ENCODE measurements at regions not wholly inside any gene's neighbourhood (a gene's known extent, or its start where the extent isn't known, plus 50 kb on each side); places are given as distances from the start of the nearest gene placed in this dataset.

DNA sequence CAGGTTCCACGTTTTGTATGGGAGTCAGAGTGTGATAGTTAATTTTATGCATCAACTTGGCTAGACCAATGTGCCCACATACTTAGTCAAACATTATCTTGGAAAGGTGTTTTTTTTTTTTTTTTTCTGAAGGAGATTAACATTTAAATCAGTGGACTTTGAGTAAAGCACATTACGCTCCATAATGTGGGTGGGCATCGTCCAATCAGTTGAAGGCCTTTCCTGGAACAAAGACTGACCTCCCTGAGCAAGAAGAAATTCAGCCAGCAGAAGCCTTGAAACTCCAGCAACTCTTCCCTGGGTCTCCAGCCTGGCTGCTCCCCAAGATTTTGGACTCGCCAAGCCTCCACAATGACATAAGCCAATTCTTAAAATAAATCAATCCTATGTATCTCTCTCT lies 711.4 kb downstream of the MTRR start:
- no peak for DNase-seq

DNA sequence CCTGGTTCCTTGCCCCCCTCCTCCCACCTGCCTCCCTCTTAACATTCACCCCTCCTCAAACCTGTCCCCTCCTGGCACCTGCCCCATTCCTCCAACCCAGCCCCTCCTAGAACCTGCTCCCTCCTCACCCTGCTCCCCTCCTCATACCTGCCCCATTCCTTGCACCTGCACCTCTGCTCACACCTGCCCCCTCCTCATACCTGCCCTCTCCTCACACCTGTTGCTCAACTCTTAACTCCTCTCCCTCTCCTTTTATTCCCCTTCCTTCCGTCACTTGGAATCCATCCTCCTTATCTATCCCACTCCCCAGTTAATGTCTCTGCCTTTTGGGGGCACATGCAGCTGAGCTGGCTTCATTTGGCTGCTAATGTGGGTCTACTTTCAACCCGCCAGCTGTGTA lies 712.1 kb downstream of the MTRR start:
- no peak for DNase-seq

DNA sequence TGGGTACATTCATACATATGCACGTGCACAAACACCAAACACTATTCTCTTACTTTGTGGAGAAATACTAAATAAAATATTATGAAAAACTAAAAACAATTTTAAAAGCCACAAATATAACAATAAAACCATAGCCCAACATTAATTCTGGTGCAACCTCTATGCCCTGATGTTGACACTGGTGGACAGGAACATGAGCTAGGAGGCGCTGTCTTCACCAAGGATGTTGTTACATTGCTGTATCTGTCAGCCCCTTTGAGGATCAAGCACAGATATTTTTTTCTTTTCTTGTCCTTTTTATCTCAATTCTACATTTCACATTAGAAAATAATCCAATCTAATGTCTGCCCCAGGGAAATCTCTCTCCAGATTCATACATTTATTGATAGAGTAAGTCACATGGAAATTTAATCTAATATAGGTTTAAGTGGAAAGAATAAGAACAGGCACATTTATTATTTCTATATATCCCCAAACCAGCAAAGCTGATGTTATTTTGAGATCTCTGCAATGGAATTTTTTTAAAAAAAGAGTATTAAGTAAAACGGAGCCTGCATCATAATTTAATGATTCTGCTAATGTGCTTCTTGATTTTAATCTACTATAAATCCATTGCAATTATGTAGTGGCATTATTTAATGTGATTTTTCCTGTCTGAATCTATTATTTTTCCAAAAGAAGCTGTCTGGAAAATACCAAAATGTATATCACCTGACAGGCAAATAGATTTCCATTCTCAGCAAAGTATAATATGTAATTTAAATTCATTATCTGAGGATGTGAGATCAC lies 716.5 kb downstream of the MTRR start:
- DNase-seq: no peak

DNA sequence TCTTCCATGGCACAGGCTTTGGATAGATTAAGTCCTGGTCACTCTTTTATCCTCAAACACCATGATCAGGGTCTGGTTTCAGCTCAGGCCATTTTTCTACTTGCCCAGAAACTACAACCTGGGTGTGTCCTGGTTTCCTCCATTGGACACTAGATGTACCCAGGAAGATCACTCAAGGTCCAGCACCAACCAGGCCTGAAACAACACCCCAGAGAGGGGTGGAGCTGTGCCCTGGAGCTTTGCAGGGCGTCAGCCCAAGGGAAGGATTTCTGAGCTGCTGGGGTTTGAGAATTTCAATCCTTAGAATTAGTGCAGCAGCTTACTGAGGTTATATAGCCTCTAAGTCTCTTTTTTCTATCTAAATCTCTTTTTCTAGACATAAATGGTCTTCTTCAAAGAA lies 722.0 kb downstream of the MTRR start:
- no peak for DNase-seq

DNA sequence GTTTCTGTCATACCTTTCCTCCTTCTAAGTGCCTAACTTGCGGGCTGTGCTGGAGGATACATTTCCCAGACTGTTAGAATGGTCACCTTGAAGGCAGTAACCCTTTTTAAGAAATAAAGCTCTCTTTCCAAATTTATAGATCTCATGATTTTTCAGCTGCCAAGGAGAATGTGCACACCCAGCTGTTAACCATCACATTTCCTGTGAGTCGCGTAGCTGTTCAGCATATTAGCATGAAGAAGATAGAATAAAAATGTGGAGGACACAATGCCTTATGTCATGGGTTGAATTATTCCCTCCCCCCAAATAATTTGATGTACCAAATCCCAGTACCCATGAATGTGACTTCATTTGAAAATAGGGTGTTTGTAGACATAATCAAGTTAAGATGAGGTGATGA lies 729.4 kb downstream of the MTRR start:
- DNase-seq: no peak

DNA sequence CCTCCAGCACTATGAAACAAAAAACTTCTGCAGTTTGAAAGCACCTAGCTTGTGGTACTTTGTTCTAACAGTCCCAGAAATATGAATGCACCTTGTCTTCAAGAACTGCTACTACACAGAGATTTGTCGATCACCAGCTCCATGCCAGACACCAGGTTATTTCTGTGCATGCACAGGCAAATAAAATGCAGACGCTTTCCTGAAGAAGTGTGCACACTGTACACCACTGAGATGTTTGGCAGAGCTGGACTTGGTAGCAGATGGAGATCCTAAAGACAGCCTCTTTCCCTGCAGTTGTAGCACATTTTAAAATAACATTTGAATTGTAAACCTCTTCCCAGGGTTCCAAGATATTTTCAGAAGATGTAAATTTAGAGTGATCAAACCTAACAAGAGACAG lies 730.0 kb downstream of the MTRR start:
- DNase-seq: no peak

DNA sequence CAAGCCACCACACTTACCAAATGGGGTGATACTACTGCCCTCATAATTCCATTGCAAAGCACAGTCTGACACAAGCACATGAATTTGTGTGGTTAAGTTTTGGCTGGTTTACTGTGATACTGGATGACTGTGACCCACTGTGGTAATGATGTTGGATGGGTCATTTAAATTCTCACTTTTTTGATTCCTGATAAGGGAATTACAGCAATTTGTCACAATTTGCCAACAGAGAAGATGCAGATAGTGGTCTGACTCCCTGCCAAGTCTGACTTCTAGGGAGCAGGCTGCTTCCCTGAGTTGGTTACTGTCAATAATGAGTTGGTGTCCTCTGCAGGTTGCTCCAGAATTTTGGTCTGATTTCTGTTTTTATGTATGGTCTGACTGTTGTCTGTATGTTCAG lies 731.9 kb downstream of the MTRR start:
- no peak for DNase-seq

DNA sequence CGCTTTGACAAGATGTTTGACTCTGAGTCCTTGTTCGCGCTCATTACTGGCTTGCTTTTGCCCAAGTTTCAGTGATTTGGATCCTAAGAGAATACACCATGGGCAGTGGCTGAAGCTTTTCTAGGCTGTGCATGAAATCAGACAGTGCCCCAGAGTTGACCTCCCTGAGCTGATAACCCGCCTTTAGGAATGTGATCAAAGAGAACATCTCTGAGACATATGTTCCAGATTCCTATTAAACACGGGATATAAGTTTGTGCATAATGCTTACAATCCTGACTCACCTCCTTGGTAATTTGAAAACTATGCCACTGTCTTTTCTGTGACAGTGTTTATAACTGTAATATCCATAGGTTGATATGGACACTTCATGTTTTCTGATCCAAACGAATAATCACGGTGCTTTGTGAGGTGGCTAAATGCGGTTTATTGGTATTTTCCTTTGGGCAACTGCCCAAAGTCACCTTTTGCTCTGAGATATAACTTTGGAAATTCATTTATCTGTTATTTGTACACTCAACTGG lies 732.9 kb downstream of the MTRR start:
- no peak for DNase-seq

DNA sequence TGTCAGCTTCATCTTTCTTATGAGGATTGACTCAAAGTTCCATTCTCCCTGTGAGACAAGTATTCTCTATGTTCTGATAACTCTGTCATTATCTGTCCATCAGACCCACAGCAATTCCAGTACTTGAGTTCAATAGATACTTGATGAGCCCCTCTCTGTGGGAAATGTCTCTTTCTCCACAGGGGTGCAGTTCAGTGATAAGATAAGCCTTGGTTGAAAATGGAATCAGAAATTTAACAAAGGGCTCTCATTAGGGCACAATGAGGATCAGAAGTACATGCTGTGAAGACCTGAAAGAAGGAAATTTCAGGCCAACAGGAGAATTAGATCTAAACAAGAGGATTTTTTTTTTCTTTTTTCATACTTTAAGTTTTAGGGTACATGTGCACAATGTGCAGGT lies 737.3 kb downstream of the MTRR start:
- peak; percentile 59 for DNase-seq

DNA sequence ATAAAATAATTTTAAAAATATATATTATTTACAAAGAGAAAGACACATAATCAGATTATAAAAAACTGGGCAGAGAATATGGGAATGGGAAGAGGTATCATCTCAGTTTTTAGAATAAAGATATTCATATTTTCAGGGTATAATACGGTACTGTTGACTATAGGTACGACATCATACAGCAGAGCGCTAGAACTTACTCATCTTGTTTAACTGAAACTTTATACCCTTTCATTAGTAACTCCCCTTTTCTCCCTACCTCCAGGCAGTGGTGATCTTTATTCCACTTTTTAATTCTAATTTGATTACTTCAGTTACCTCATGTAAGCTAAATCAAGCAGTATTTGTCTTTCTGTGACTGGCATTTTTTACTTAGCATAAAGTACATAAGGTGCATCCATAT lies 742.1 kb downstream of the MTRR start:
- no peak for DNase-seq

DNA sequence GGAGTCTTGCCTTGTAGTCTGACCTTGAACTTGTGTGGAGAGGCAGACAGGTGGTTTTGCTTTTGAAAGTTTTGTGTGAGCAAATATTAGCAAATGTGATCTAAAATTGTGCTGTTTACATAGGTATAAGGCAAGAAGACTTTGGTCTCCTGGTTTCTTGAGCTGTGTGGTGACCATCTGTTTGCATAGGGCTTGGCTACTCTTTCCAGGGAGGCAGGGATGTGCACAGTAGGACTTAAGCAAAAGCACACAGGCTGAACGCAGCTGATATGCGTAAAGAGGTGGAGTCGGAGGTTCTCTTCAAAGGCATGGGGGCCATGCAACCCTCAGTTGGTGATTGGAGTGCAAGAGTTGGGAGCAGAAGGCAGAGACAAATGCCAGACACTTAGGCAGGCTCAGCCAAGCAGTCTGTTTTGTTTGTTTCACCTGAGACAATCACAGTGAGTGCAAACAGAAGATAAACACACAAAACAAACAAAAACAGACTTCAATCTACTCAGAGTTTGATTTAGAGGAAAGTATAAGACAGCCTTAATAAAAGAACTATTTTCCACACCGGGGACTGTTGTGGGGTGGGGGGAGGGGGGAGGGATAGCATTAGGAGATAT lies 744.2 kb downstream of the MTRR start:
- DNase-seq: no peak

DNA sequence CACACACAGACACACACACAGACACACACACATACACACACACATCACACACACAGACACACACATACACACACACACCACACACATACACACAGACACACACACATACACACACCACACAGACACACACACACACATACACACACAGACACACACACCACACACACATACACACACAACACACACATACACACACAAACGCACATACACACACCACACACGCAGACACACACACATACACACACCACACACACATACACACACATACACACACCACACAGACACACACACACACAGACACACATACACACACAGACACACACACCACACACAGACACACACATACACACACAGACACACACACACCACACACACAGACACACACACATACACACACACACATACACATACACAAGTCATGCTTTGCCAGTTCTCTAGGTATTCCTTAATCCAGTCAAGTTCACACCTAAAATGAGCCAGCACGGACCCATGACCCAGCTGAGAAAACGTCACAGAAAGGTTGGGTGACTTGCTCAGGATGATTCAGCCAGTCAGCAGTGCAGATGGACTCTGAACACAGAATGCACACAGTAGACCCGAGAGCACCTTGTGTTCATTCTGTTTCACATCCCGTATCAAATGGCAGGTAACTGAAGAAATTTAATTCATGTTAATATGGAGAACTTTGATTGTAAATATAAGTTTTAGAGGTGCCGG lies 746.4 kb downstream of the MTRR start:
- no peak for DNase-seq

DNA sequence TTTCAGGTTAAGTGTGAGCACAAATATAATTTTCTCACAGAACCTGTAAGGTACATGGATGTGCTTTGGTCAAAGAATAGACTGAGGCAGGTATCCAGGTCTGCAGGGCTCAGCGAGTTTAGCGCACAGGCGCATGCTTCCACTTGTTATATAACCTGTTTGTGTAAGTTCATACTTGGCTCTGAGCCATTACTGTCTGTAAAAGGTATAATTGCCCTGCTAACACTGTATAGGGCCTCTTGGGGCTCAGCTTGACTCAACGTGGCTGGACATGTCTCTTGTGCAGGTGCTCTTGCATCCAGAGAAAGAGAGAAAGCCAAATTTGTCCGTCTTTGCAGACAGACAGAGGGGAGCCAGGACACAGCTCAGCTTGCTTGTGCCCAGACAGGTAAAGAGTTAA lies 759.6 kb downstream of the MTRR start:
- peak; percentile 99 for DNase-seq

DNA sequence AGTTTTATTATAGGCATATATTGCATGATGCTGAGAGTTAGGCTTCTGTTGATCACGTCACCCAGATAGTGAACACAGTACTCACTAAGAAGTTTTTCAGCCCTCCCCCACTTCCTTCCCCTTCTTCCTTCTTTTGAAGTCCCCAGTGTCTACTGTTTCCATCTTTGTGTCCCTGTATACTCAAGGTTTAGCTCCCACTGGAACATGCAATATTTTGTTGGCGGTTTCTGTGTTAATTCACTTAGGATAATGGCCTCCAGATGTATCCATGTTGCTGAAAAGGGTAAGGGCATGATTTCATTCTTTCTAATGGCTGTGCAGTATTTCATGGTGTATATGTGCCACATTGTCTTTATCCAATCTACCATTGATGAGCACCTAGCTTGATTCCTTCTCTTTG lies 764.3 kb downstream of the MTRR start:
- no peak for DNase-seq

DNA sequence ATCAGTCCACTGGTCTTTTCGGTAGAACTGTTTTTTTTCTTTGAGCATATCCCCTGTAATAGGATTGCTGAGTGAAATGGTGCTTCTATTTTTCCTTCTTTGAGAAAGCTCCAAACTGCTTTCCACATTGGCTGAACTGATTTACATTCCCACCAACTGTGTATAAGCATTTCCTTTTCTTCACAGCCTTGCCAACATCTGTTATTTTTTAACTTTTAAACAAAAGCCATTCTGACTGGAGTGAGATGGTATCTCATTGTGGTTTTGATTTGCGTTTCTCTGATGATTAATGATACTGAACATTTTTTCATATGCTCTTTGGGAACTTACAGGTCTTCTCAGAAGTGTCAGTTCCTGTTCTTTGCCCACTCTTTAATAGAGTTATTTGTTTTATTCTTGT lies 764.7 kb downstream of the MTRR start:
- no peak for DNase-seq

DNA sequence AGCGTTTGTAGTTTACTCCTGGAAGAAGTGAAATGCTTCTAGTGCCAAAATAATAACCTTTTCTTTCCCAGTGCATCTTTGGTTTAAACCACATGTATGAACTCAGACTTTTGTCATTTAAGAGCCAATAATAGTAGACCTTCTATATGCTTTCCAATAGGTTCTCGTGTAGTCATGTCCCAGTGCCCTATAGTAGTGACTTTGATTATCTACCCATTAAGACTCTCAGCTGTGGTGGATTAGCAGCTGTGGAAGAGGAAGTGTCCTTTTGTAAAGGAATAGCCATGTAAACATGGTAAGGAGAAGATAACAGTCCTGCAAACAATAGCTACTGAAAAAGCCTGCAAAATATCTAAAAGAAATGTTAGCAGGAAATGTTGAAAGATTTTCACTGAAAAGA lies 765.3 kb downstream of the MTRR start:
- peak; percentile 90 for DNase-seq

DNA sequence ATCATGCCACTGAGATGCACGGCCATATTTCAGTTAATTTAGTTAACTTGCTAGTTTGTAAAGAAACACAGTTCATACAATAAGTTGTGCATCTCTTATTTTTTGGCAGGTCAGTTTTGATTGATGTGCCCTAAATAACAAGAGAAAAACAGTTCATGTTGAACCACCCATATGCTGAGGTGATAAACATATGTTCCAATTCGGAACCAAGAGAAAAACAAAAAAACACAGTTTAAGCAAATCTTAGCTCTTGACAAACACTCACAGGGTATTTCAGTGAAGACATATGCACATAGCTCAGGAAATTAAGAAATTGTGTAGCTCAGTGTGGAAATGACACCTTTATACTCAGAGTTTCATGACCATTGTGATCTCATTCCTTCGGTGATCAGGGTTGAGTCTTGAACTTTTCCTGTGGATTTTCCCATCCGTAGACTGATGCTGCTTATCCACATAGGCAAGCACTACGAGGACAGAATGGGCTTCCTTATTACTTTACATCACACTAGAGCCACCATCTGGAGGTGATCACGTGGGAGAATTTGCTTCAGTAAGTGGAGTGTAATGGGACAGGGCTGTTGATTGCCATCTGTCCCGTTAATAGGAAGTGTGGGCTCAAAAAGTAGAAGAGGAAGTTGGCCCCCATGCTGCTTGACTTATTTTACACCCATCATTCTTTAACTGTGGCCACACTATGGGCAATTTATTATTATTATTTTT lies 773.0 kb downstream of the MTRR start:
- DNase-seq: no peak

DNA sequence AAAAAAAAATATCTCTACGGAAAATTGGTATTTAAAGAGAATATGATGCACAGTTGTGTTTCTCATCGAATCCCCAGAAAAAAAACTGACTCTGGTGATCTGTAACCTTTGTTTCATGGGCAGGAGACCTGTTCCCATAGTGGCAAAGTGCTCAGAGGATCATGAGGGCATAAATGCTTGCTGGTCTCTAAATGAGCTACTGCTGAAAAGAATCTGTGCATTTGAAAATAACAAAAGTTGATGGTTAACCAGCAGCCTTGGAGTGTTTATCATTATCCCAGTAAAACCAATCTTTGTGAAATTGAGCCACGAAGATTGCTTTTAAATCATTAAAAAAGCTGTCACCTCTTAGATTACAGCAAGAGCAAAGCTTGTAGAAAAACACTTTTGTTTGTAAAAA lies 775.4 kb downstream of the MTRR start:
- DNase-seq: no peak

DNA sequence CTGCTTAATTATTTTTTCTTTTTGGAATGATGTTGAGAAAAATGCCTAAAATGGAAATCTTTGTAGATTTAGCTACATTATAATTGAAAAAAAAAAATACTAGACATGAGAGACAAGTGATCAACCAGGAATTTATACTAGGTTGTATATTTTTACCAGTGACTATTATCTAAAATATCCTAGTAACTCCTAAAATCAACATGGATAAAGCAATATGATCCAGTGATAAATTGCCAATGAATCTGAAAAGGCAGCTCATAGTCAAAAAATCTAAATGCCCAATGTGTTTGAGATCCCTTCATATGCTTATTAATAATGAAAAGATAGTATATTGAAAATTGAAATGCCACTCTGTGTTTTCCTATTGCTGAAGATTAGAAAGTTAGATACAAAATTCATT lies 778.2 kb downstream of the MTRR start:
- DNase-seq: no peak

DNA sequence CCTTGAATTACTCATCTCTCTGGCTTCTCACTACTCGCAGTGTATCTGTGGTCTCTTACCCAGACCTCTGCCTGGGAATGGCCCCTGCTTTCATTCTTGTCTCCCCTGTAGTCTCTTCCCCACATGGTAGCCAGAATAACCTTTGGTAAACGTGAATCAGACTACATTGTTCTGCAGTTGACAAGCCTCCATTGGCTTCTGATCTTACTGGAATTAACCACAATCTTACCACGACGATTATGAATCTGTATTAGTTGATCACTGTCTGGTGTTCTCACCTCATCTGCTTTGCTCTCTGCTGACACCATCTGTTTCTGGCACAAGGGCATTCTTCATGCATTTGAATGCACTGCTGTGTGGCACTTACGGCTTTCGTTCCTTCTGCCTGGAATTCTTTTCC lies 781.2 kb downstream of the MTRR start:
- DNase-seq: no peak

DNA sequence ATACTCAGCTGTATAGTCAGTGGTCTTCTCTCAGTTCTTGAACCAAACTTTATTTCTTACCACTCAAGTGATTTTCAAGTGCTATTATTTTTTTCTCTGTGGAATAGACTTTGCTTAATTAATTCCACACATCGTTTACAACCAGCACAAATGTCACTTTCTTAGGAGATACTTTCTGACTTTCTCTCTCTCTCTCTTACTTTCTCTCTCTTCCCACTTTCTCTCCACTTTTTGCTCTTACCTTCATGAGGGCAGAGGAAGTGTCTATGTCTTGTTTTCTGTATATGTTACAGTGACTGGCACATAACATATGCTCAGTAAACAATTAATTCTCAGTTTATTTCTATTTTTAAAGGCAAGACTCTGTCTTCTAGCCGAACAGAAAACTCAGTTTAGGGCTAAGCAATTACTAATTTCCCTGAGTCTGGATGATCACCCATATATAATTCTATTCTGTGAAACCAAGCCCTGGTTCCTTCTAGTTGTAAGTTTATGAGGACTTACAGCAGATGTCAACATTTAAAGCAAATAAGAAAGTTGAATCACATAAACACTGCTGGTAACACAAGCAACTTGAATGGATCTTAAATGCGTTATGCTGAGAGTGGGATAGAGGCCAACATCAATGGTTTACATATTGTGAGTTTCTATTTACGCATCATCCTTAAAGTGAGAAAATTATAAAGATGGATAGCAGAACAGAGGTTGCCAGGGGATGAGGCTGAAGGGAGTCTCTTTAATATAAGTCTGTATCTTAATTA lies 791.4 kb downstream of the MTRR start:
- no peak for DNase-seq

DNA sequence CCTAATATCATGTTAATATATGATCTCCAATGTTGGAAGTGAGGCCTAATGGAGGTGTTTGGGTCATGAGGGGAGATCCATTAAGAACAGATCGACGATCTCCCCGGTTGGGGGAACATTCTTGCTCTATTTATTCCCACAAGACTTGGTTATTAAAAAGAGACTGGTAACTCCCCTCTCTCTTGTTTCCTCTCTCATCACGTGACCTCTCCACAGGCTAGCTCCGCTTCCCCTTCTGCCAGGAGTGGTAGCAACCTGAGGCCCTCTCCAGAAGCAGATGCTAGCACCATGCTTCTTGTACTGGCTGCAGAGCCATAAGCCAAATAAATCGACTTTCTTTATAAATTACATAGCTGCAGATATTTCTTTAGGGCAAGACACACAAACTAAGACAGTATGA lies 794.4 kb downstream of the MTRR start:
- no peak for DNase-seq

DNA sequence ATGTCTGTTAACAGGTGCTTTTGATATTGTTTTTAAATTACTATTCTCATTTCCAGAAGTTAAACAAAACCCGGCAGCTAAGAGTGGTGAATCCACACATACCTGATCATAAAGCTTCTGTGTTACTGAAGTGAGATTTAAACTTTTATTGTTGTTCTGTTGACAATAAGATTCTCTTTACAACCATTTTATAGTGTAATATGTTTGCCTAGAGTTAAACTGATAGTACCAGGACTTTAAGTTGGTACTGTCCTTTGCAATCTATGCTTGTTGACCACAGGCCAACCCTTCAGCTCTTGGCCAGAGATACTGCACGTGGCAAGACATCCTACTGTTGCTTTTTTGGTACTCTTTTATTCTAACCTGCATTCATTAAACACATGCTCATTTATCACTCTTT lies 806.2 kb downstream of the MTRR start:
- DNase-seq: no peak
